GM18520 (cell line): ENCODE measurements at regions not wholly inside any gene's neighbourhood (a gene's known extent, or its start where the extent isn't known, plus 50 kb on each side); places are given as distances from the start of the nearest gene placed in this dataset.

Experiments used
- ATAC-seq: cut with Tn5 transposase; IDR thresholded peaks from one replicate; pipeline ENCODE4 v1.9.1; 2021; ENCODE audit not compliant: unreplicated experiment

DNA sequence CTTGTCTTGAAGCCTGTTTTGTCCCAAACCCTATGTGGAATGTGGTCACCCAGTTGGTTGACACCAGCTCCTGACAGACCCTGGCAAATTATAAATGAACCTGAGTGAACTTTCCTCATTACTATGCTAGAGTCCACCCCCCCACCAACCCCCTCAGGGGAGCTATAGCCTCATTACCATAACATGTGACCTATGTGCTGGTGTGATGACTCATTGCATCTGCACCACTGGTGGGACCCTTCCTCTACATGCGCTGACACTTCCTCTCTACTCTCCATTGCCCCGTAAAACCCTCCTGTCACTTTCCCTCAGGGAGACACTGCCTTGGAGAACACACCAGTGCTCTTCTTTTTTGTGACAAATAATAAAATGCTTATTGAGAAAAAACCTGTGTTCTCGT is 105.0 kb upstream of the SESN3 start:
- ATAC-seq, result no peak

DNA sequence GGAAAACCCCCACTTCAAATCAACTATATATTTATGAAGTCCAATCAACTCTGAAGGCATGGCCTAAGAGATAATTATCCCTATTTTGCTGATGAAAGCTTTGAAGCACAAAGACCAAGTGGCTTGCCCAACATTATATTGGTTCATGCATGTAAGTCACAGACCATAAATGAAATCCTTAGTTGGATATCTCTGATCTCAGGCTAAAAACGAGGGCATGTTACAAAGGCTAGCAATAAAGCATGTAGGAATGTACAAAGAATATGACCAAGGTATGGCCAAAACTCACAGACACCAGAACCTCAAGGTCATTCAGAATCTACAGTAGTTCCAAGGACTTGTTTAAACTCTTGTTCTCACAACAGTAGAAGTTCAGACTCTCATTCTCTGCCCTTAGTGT is 100.2 kb upstream of the SESN3 start:
- ATAC-seq, result no peak

DNA sequence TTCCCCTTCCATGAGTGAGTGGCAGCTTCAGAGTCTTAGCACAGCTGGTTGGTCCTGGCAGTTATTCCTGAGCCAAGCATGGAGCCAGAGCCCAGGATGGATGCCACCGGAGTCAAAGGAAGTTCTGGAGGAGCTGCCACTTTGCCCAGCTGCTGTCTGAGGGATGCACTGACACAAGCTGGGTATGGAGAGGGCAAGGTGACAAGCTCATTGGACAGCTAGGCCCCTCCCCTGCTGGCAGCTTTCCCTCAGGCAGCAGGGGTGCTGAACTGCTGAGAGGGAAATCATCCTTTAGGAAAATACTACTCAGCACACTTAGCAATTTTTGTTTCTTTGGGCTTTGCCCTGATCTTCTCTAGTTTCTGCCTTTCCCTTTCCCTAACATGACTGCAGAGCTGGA is 99.3 kb upstream of the SESN3 start:
- no peak for ATAC-seq

DNA sequence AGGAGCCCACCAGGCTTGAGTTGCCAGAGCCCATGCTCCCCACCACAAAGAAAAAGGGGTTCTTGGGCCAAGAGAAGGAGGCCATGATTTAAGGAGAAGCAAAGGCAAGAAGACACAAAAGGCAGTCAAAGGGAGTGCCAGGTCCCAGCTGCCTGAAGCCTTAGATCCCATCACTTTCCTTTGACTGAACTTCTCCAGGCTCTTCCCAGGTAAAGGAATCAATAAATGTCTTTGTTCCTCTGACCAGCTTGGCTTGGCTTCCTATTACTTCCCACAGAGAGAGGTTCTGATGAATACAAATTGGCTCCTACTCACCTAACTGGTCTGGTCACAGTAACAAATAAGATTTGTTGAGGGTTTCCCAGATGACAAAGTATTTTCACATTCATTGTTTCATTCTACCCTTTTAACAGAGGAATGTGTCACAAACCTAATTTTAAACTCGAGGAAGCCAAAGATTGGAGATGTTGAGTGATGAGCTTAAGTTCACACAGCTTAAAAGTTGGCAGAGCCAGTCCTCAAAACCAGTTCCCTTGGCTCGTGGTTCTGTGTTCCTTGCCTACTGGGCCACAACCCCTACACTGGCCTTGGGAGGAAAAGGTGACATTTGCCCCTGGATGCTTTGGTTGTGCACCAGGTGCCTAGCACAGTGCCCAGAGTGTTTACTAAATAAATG is 96.4 kb upstream of the SESN3 start:
- ATAC-seq, result no peak

DNA sequence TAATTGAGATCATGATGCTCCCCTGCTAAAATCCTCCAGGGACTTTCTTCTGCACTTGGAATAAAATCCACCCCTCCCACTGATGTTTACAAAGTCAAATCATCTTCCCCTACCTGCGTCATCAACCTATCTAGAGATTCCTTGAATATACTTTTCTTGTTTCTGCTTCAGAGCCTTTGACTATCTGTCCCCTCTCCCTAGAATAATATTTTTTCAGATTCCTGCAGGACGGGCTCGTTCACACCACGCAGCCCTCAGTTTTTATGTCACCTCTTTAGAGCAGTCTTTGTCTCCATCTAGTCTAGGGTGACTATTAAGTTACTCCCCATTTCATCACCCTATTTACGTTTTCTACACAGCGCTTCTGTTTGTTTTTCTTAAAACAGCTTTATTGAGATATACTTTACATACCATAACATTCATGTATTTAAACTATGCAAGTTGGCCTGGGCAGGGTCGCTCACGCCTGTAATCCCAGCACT is 94.8 kb upstream of the SESN3 start:
- ATAC-seq, result no peak

DNA sequence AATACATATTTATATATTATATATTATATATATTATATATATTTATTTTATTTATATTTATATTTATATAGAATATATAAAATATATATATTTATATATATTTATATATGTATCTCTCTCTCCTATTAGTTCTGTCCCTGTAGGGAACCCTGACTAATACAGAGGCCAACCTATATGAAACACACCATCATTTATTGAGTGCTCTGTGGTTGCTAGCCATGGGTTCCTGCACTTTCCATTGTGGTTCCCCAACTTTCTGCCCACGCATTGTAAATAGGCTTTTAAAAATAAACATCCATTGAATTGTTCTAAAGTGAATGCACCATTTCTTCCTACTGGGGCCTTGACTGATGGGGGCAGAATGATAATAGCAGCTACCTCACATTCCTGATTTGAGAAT is 93.8 kb upstream of the SESN3 start:
- ATAC-seq, result no peak

DNA sequence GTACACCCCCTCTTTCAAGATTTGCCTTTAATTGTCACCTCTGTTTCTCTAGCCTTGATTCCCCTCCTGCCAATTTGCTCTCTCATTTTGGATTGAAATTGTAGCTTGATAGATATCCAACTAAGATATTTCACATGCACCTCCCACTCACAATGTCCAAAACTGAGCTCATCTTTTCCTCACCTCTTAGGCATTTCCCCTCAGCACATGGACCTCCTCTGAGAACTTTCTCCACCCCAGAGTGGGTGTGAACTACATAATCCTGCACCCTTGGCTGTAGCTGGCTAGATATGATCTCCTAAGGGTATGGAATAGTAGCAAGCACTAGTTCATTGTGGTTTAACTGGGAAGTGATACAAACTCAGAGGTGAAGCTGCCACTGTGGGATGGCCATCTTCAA is 91.5 kb upstream of the SESN3 start:
- no peak for ATAC-seq

DNA sequence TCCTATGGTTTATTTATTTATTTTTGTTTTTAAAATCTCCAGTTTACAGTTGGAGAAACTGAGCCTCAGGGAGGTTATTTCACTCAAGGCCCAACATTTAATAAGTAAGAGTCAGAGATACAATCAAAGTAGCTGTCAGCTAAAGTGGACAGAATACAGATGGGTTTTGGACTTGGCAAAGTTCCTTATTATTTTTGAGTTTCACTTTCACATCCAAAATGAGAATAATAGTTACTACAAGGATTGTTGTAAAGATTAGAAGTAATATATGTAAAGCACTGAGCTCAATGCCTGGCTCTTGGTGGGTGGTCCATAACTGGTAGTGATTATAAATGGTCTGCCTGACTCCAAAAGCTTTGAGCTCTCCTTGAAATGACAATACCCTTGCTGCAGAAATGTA is 87.5 kb upstream of the SESN3 start:
- ATAC-seq, result no peak

DNA sequence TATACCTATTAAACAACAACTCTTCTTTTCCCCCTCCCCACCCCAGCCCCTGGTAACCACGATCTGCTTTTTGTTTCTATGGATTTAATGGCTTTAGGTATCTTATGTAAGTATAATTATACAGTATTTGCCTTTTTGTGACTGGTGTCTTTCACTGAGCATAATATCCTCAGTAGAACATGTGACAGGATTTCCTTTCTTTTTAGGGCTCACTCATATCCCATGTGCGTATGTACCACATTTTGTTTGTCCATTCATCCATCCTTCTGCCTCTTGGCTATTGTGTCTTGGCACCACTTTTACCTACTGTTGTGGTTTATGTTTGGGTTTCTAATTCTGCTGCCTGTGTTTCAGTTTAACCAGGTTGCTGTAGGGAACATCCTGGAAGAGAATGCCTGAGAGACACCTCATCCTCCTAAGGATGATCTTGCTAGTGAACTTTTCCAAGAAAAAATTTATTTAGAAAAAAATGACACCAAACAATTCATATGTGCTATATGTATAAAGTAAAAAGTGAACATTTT is 77.6 kb upstream of the SESN3 start:
- no peak for ATAC-seq

DNA sequence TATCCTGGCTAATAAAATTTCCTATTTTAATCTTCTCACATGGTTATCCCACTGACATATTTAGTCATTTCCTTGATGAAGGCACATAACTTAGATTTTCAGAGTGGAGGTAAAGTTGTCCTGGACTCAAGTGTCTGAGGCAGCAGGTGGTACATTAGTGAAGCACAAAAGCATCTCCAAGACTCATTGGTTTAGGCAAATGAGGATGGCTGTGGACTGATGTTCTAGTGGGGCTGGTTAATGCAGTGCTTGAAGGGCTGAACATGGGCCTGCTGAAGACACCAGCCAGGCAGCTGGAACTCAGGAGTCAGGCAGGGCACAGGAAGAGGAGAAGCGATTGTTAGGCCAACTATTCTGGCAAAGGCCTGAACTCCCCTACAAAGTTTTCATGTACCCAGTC is 76.3 kb upstream of the SESN3 start:
- no peak for ATAC-seq

DNA sequence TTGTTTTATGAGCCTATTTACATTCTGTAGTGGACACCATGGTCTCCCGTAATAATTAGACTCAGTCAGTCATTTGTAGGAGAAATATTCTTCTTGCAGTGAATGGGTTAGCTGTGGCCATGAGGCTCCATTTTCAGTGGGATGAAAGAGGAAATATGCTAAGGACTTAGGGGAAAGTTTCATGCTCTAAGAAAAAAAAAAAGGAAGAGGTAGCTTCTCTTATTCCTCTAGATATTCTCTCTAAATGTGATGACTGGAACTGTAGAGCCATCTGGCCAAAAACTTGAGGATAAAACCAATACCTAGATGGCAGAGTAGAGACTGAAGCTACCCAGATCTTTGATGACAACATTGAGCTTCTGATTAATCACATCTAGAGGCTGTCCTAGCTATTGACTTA is 75.8 kb upstream of the SESN3 start:
- ATAC-seq, result no peak

DNA sequence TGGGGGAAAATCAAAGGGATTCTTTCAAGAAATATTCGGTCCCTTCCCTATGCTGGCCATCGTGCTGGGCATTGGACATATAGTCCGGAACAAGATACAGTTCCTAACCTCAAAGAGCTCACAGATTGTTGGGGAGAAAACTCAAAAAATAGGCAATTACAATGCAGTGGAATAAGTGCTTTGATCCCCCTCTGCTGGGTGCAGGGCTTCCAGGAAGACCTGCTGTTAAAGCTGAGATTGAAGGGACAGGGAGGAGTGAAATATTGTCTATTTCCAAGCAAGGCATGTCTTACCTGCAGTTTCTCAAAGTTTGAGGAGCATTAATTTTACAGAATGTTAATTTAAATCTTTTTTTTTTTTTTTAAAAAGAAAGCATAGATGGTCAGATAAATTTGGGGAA is 75.1 kb upstream of the SESN3 start:
- no peak for ATAC-seq

DNA sequence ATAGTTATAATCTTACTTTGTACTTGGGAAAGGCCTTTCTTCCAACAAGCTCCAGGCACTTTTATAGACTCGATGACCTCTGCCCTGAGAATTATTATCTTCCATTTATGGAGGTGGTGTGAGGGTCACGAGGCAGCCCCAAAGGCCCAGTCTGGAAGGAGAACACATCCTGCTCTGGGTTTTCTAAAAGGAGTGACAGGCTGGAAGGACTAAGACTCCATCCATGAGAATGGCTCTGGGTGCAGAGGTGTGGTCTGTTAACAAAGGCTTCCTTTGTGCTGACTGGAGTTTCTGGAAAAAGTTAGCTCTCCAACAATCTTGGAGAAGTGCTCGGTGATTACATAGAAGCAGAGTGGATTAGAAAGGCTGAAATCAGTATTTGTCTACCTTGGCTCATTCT is 74.7 kb upstream of the SESN3 start:
- no peak for ATAC-seq

DNA sequence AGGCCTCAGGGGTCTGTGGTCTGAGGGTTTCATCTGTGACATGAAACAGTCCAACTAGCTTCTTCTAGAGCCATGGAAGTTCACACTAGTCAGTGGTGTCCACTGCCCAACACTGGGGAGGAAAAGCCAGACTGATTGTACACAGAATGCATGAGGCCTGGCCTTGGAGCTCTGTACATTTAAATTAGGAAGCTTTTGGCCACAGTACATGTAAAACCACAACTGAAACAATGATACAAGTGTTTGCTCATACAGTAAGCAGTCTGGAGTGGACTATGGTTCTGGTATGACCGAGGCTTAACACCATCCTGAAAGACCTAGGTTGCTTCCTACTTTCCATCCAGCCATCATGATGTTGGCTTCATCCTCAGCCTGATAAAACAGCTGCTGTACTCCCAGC is 73.8 kb upstream of the SESN3 start:
- ATAC-seq, result no peak

DNA sequence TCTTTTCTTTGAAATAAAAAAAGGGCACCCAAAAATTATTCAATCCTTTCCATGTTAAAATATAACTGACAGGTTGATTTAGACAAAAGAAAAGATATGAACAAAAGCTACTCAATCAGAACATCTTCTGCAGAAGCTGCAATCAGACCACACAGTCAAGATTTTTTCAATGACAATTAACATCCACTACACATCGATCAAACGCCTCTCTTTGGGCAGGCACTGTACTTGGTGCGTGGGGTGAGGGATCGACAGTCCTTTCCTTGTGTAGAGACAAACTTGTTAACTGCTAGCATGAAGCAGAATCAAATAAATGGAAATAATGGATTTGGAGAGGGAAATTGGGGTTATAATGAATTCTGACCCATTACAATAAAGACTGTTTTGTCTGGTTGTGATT is 71.2 kb upstream of the SESN3 start:
- ATAC-seq, result no peak

DNA sequence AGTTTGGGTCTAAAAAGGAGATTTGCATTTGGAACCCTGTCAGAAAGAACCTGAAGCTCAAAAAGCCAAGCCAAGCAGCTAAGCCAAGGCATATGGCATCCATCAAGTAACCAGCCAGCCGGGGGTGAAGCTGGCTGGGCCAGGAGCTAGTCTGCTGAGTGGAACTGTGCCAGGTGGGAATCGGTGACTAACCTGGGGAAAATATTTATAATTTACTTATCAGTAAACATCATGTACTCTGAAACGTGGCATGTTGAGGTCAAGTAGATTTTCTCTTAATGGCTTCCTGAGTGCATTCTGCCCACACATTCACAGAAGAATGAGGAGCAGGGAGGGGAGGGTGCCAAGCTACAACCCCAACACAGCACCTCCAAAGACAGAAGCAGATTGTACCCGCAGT is 70.5 kb upstream of the SESN3 start:
- ATAC-seq, result no peak

DNA sequence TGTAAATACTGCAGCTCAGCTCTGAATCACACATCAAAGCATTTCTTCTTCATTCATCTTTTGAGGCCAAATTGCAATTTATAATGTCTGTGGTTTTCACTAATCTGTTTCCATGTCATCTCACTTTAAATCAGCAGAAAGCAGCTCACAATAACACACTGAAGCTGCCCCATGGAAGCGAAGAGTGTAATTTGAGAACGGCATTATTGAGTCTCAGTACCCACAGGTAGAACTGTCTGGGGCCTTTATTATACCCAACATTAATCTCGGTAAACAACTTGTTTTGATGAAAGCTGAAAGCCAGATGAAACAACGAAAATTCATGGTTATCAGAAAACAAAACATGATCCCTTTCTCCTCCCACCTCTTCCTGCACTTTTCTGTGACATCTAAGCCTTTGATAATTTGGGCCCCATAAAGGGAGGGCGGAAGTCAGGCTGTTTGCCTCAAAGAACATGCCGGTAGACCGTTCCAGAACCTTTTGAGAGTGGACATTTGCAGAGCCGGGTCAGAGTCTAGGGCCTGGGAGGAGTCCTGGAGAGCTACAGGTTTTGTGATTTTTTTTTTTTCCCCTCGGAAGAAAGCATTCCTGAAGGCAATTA is 68.2 kb upstream of the SESN3 start:
- no peak for ATAC-seq

DNA sequence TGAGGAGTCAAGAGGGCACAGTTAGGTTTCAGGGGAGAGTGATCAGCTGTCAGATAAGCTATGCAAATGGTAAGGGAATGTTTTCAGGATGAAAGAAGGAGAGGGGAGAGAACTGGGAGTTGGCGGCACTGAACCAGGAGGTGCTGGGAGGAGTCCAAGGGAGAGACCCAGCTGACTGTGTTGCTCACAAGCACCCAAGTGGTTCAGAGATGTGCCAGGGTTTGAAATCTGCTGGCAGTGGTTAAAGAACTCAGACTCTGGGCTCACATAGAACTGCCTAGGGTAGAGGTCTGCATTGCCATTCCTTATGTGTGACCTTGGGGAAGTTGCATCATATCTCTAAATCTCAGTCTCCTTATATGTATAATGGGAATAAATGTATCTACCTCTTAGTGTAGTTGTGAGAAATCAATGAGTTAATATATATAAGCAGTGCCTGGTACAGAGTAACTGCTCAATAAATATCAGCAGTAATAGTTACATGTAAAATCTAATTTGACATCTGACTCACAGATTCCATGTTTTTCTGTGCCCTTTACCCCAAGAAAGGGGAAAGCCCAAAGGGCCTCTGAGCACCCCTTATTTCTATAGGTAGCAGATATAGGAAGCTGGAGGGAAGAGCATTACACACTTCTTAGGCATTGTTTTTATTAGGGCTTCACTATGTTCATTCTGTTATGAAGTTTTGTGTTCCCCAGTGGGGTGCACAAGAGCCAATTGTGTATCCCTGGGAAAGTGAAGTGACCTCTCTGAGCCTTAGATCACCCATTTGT is 66.9 kb upstream of the SESN3 start:
- ATAC-seq, result no peak

DNA sequence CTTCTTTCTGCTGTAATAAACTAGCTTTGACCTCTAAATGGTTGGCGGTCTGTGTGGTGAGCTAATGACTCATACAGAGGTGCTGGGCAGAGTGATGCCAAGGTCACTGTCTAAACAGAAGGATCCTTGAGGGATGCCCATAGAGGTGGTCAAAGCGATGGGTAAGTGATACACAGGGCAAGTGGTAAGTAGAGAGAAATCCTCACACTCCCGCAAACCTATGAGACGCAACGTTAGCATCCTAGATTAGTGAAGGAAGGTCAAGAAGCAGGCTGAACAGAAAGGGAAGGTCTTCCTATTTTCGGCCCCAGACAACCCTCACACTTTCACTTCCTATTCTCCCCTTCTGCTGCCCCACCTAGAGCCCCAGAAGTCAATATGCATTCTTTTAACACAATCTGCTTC is 65.6 kb upstream of the SESN3 start:
- ATAC-seq, result peak; percentile 90

DNA sequence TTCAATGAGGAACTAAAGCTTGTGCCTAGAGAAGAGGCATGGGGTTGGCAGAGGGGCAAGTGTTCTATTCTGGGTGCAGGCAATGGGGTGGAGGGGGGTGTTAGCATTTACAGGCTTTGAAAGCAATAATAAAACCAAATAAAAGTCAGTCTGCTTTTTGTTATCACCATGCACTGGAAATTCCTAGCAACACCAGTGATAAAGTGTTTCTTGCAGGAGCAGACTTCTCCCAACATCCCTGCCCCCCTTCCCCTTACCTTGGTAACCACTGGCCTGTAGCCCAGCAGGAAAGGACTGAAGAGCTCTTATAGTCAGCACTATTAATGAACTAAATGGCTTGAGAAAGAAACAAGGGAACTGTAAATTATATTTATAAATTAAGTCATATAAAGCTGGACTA is 65.2 kb upstream of the SESN3 start:
- no peak for ATAC-seq

DNA sequence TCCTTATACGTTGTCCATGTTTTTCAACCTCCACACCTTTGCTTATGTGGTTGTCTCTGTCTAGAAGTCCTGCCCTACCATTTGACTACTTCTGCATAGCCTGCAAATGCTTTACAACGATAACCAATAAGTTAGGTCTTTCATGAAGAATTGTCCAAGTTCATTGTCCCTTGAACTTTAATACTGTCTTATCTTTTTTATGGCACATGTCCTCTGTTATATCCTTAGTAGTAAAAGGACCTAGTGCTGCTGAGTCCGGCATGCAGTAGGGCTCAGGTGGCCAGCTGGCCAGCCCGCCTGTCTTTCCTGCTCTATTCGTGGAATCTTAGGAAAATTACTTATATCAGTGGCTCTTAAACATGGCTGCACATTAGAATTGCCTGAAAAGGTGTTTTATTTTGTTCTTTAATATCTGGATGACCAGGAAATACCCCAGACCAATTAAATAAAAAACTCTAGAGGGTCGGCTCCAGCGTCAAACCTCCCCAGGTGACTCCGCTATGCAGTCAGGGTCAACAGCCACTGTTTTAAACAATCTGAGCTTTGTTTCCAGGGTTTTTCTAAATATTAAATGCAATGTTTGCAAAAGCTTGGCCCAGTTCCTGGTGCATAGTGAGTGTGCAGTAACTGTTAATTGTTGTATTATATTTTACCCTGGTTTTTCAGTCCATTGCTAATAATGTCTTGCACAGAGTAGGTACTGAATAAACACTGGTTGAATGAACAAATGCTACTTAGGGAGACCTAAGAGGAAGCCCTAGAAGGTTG is 64.6 kb upstream of the SESN3 start:
- ATAC-seq, result no peak
